Endothelial cell of umbilical vein (primary cell): ENCODE measurements at regions not wholly inside any gene's neighbourhood (a gene's known extent, or its start where the extent isn't known, plus 50 kb on each side); places are given as distances from the start of the nearest gene placed in this dataset.

ENCODE experiments used
- BruUV-seq: library from RNA; stranded (reverse); fragments of 400-500 nt; replicated peaks from 2 replicates; lab custom pipeline; 2021; lab: Mats Ljungman, UMichigan
- CTCF ChIA-PET: fragments of 300-600, 350-600 bp; sonication (Branson Sonifier 250); formaldehyde crosslinking; loops from one replicate; lab custom pipeline; 2021; ENCODE audit warnings: antibody characterized with exemption, inconsistent platforms; lab: Charles Lee
- POLR2A ChIA-PET: fragments of 300-600, 350-600 bp; sonication (Branson Sonifier 250); formaldehyde crosslinking; loops from one replicate; lab custom pipeline; 2021; ENCODE audit warnings: antibody characterized with exemption, inconsistent platforms; lab: Charles Lee
- DNase-seq: peaks from one replicate; pipeline ENCODE4 v3.0.0-alpha.2; 2011; ENCODE audit warnings: low read depth, low spot score
- FAIRE-seq: peaks from 2 replicates; lab custom pipeline; 2011; peaks lifted over from hg19 to GRCh38; lab: Jason Lieb, UNC
- H2AFZ ChIP-seq: 2 replicates; pipeline ENCODE4 v1.6.0; 2012; ENCODE audit warnings: low read depth, low read length, control low read depth, inconsistent platforms
- H3K27ac ChIP-seq: 2 replicates; pipeline ENCODE4 v1.5.1; 2011; ENCODE audit warnings: low read depth, mild to moderate bottlenecking, control low read depth, low read length, moderate library complexity; ENCODE audit not compliant: insufficient read depth
- H3K27me3 ChIP-seq, 2 experiments: 2 replicates each; pipeline versions ENCODE4 v1.6.0 to v1.6.1; 2011; ENCODE audit warnings: low read length in 2 of 2, mixed read lengths in 1 of 2; ENCODE audit not compliant: control insufficient read depth in 2 of 2, insufficient read depth in 2 of 2
- H3K36me3 ChIP-seq, 2 experiments: 2 replicates in 1 of 2; 3 replicates in 1 of 2; pipeline ENCODE4 v1.5.1; 2011; ENCODE audit warnings: low read length in 2 of 2, mild to moderate bottlenecking in 1 of 2, moderate library complexity in 1 of 2; ENCODE audit not compliant: control insufficient read depth in 2 of 2, insufficient read depth in 2 of 2; ENCODE audit errors: extremely low read depth in 1 of 2
- H3K4me1 ChIP-seq: 3 replicates; pipeline ENCODE4 v1.5.1; 2011; ENCODE audit warnings: mild to moderate bottlenecking, low read length; ENCODE audit not compliant: control insufficient read depth, insufficient read depth; ENCODE audit errors: extremely low read depth
- H3K4me2 ChIP-seq: 2 replicates; pipeline ENCODE4 v1.6.1; 2011; ENCODE audit warnings: low read length, control low read depth, mixed read lengths; ENCODE audit not compliant: insufficient read depth
- H3K4me3 ChIP-seq, 3 experiments: fragments of 200-600 bp in 1 of 3; sonication (generic), shearing (Covaris generic) in 1 of 3; replicated peaks in 1 of 3; 2 replicates each; pipeline ENCODE4 v1.5.1; 2011 to 2016; ENCODE audit warnings: control low read depth in 3 of 3, low read length in 3 of 3, mild to moderate bottlenecking in 2 of 3, inconsistent platforms in 1 of 3, low read depth in 1 of 3, moderate library complexity in 1 of 3; ENCODE audit not compliant: insufficient read depth in 1 of 3
- H3K79me2 ChIP-seq: 2 replicates; pipeline ENCODE4 v1.6.0; 2012; ENCODE audit warnings: low read length, inconsistent platforms; ENCODE audit not compliant: control insufficient read depth, insufficient read depth
- H3K9ac ChIP-seq: replicated peaks from 2 replicates; pipeline ENCODE3; 2011; ENCODE audit warnings: low read length, control low read depth; ENCODE audit not compliant: insufficient read depth; ENCODE audit errors: extremely low read depth
- H3K9me1 ChIP-seq: replicated peaks from 3 replicates; pipeline ENCODE4 v1.6.0; 2011; ENCODE audit warnings: mild to moderate bottlenecking, low read length; ENCODE audit not compliant: control insufficient read depth, insufficient read depth; ENCODE audit errors: extremely low read depth
- H3K9me3 ChIP-seq: replicated peaks from 2 replicates; pipeline ENCODE4 v1.5.1; 2012; ENCODE audit warnings: low read length, inconsistent platforms; ENCODE audit not compliant: control insufficient read depth, insufficient read depth
- H4K20me1 ChIP-seq: replicated peaks from 2 replicates; pipeline ENCODE3; 2011; ENCODE audit warnings: mild to moderate bottlenecking, low read length; ENCODE audit not compliant: control insufficient read depth, insufficient read depth; ENCODE audit errors: extremely low read depth
- CTCF ChIP-seq, 2 donors: IDR thresholded peaks; 1 replicate in 1 of 2; 2 replicates in 1 of 2; pipeline ENCODE4 v1.5.1; 2011; ENCODE audit warnings: low read length in 2 of 2, mild to moderate bottlenecking in 2 of 2, moderate library complexity in 2 of 2, control low read depth in 1 of 2, inconsistent platforms in 1 of 2, low read depth in 1 of 2; ENCODE audit not compliant: insufficient read depth in 1 of 2; ENCODE audit errors: extremely low read depth in 1 of 2
- EZH2 ChIP-seq: IDR thresholded peaks from 2 replicates; pipeline ENCODE4 v1.6.1; 2012; ENCODE audit warnings: borderline replicate concordance, low read depth, mild to moderate bottlenecking, moderate library complexity, low read length, inconsistent platforms; ENCODE audit not compliant: severe bottlenecking
- FOS ChIP-seq: IDR thresholded peaks from 2 replicates; pipeline ENCODE4 v1.6.1; 2011; ENCODE audit warnings: mild to moderate bottlenecking, low read length, moderate library complexity, borderline replicate concordance; ENCODE audit not compliant: insufficient read depth
- GATA2 ChIP-seq: IDR thresholded peaks from 2 replicates; pipeline ENCODE4 v1.7.0; 2011; ENCODE audit warnings: low read depth, mild to moderate bottlenecking, moderate library complexity, mixed read lengths, low read length; ENCODE audit not compliant: insufficient read length, insufficient read depth
- JUN ChIP-seq: IDR thresholded peaks from 2 replicates; pipeline ENCODE4 v1.6.1; 2011; ENCODE audit warnings: borderline replicate concordance, low read depth; ENCODE audit not compliant: insufficient read length, insufficient read depth
- MAX ChIP-seq: IDR thresholded peaks from 2 replicates; pipeline ENCODE4 v1.6.1; 2011; ENCODE audit not compliant: insufficient read depth, insufficient read length
- MYC ChIP-seq: IDR thresholded peaks from one replicate; pipeline ENCODE4 v1.6.1; 2011; ENCODE audit warnings: mild to moderate bottlenecking, low read depth, low read length
- POLR2A ChIP-seq: IDR thresholded peaks from 2 replicates; pipeline ENCODE4 v1.6.1; 2012; ENCODE audit warnings: low read depth, mild to moderate bottlenecking, control low read depth, low read length
- POLR2AphosphoS5 ChIP-seq: IDR thresholded peaks from 2 replicates; pipeline ENCODE4 v1.6.1; 2012; ENCODE audit warnings: low read depth, mild to moderate bottlenecking, control low read depth, low read length, moderate library complexity; ENCODE audit not compliant: insufficient read depth
- dilution Hi-C: fragments of 300-500 bp; cut with MboI; formaldehyde crosslinking; loops from one replicate; pipeline ENCODE4 v1.15.0; 2019; ENCODE audit warnings: low sequenced_read_pairs; ENCODE audit not compliant: extremely low pct_ligation_motif_present
- intact Hi-C: fragments of 100-400 bp; cut with micrococcal nuclease; formaldehyde crosslinking; loops from one replicate; pipeline ENCODE4 v1.10.0; 2022

GRCh38 chr17:34699181-34699580 lies 119.8 kb downstream of the TMEM132E start:
- Histone ChIP-seq H3K4me1 (no peaks in the 10 kb centered on the region), H2AFZ (no peak overlapping the region), H3K36me3 (no peaks in the 10 kb centered on the region), H3K9me3 (no peaks in the 10 kb centered on the region), H3K79me2 (no peaks in the 10 kb centered on the region), H3K9me1 (no peaks in the 10 kb centered on the region), H3K4me2 (no peak overlapping the region), H4K20me1 (no peaks in the 10 kb centered on the region), H3K27me3 (no peaks in the 10 kb centered on the region), H3K9ac (no peak overlapping the region), H3K27ac (no peak overlapping the region), H3K4me3 (no peak overlapping the region)
- no peak for FAIRE-seq
- CTCF ChIA-PET = no interaction called here
- dilution Hi-C loops = no loop called here
- POLR2A ChIA-PET = no interaction called here
- TF ChIP-seq POLR2AphosphoS5 (no peak), POLR2A (no peak), EZH2 (no peak), FOS (no peak), JUN (no peak), MYC (no peak), GATA2 (no peak), CTCF (IDR thresholded peaks at IDR 0.05; ENCODE audit: extremely low read depth in 1 of 2, insufficient read depth in 1 of 2, low read depth in 1 of 2, low read length in 2 of 2) (no peak), MAX (no peak)
- no peak for DNase-seq
- BruUV-seq = no TSS peak
- intact Hi-C loops = no loop called here
